PC-9 (cell line): ENCODE measurements at regions not wholly inside any gene's neighbourhood (a gene's known extent, or its start where the extent isn't known, plus 50 kb on each side); places are given as distances from the start of the nearest gene placed in this dataset.

Source experiments
- EZH2 ChIP-seq: fragments of 200-600 bp; sonication (generic); IDR thresholded peaks from 2 replicates; pipeline ENCODE4 v1.8.0; 2017; ENCODE audit warnings: antibody characterized with exemption, low read depth
- TF ChIP-seq, protein P1 (sequence below): fragments of 200-600 bp; sonication (generic); conservative IDR thresholded peaks from 2 replicates; pipeline ENCODE4 v1.6.1; 2017; ENCODE audit warnings: mixed run types, antibody characterized with exemption, mild to moderate bottlenecking, moderate library complexity

DNA sequence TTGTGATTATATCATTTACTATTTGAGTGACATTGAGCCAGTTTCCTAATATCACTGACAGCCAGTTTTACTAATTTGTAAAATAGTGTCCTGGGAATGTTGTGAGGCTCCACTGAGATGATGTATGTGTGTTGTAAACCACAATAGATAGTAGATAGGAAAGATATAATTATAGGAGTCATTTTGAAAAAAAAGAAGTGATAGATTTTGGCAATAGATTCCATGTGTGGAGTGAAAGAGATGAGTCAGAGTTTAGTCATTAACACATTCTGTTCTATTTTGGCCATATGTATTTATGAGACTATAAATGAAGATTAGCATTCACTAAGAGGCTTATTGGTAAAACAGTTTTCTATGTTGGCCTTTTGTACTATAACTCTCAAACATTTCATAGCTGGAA, 388.2 kb downstream of the FAM170A start:
- TF ChIP-seq, protein P1, sequence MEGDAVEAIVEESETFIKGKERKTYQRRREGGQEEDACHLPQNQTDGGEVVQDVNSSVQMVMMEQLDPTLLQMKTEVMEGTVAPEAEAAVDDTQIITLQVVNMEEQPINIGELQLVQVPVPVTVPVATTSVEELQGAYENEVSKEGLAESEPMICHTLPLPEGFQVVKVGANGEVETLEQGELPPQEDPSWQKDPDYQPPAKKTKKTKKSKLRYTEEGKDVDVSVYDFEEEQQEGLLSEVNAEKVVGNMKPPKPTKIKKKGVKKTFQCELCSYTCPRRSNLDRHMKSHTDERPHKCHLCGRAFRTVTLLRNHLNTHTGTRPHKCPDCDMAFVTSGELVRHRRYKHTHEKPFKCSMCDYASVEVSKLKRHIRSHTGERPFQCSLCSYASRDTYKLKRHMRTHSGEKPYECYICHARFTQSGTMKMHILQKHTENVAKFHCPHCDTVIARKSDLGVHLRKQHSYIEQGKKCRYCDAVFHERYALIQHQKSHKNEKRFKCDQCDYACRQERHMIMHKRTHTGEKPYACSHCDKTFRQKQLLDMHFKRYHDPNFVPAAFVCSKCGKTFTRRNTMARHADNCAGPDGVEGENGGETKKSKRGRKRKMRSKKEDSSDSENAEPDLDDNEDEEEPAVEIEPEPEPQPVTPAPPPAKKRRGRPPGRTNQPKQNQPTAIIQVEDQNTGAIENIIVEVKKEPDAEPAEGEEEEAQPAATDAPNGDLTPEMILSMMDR, result no peak
- TF ChIP-seq EZH2, result no peak
